ENCODE measurements at regions not wholly inside any gene's neighbourhood (a gene's known extent, or its start where the extent isn't known, plus 50 kb on each side); places are given as distances from the start of the nearest gene placed in this dataset.

GRCh38 chr6:164035900-164036485 is 621.5 kb downstream of the QKI start:
- TF ChIP-seq CTCF (conservative IDR thresholded peaks at IDR 0.05; ENCODE audit: low read length), result no peak
- no peak for TF ChIP-seq EZH2phosphoT487 (IDR thresholded peaks at IDR 0.05; ENCODE audit: borderline replicate concordance)
